ENCODE measurements at regions not wholly inside any gene's neighbourhood (a gene's known extent, or its start where the extent isn't known, plus 50 kb on each side); places are given as distances from the start of the nearest gene placed in this dataset.

GRCh38 chr14:97517566-97518234, 720.5 kb downstream of the VRK1 start:
- TF ChIP-seq, protein P1, sequence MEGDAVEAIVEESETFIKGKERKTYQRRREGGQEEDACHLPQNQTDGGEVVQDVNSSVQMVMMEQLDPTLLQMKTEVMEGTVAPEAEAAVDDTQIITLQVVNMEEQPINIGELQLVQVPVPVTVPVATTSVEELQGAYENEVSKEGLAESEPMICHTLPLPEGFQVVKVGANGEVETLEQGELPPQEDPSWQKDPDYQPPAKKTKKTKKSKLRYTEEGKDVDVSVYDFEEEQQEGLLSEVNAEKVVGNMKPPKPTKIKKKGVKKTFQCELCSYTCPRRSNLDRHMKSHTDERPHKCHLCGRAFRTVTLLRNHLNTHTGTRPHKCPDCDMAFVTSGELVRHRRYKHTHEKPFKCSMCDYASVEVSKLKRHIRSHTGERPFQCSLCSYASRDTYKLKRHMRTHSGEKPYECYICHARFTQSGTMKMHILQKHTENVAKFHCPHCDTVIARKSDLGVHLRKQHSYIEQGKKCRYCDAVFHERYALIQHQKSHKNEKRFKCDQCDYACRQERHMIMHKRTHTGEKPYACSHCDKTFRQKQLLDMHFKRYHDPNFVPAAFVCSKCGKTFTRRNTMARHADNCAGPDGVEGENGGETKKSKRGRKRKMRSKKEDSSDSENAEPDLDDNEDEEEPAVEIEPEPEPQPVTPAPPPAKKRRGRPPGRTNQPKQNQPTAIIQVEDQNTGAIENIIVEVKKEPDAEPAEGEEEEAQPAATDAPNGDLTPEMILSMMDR (IDR thresholded peaks at IDR 0.05) = no peak
- no peak for TF ChIP-seq ZFX (IDR thresholded peaks at IDR 0.05; ENCODE audit: borderline replicate concordance)
